HG03575 (cell line): ENCODE measurements at regions not wholly inside any gene's neighbourhood (a gene's known extent, or its start where the extent isn't known, plus 50 kb on each side); places are given as distances from the start of the nearest gene placed in this dataset.

ENCODE experiments used
- ATAC-seq: cut with Tn5 transposase; IDR thresholded peaks from one replicate; pipeline ENCODE4 v1.9.1; 2021; ENCODE audit not compliant: unreplicated experiment, insufficient number of reproducible peaks, low FRiP score; ENCODE audit errors: extremely low read depth

- ATAC-seq = no peak
Measured at GRCh38 chr9:86531273-86531970, 177.2 kb upstream of the TUT7 start.

GRCh38 chr9:86529496-86530275 lies 175.5 kb upstream of the TUT7 start:
- no peak for ATAC-seq

- ATAC-seq = no peak
Measured at GRCh38 chr9:86526021-86526420, 171.8 kb upstream of the TUT7 start.

GRCh38 chr9:86525182-86525581 lies 171.0 kb upstream of the TUT7 start:
- no peak for ATAC-seq

GRCh38 chr9:86521977-86522376 lies 167.8 kb upstream of the TUT7 start:
- no peak for ATAC-seq

- no peak for ATAC-seq
Measured at GRCh38 chr9:86521322-86521721, 167.1 kb upstream of the TUT7 start.

- ATAC-seq = no peak
Measured at GRCh38 chr9:86519066-86519615, 164.9 kb upstream of the TUT7 start.

- no peak for ATAC-seq
Measured at GRCh38 chr9:86517475-86517874, 163.3 kb upstream of the TUT7 start.

- no peak for ATAC-seq
Measured at GRCh38 chr9:86516564-86516963, 162.4 kb upstream of the TUT7 start.

GRCh38 chr9:86515221-86515620 lies 161.0 kb upstream of the TUT7 start:
- no peak for ATAC-seq

- no peak for ATAC-seq
Measured at GRCh38 chr9:86513429-86513828, 159.2 kb upstream of the TUT7 start.

GRCh38 chr9:86512929-86513328 lies 158.7 kb upstream of the TUT7 start:
- no peak for ATAC-seq

GRCh38 chr9:86511614-86512360 lies 157.6 kb upstream of the TUT7 start:
- no peak for ATAC-seq

GRCh38 chr9:86508208-86508903 lies 154.1 kb upstream of the TUT7 start:
- peak; percentile 77 for ATAC-seq

GRCh38 chr9:86507212-86507630 lies 153.0 kb upstream of the TUT7 start:
- ATAC-seq = no peak

GRCh38 chr9:86503942-86504341 lies 149.7 kb upstream of the TUT7 start:
- ATAC-seq = no peak

- ATAC-seq = no peak
Measured at GRCh38 chr9:86503314-86503713, 149.1 kb upstream of the TUT7 start.

GRCh38 chr9:86500667-86501435 lies 146.6 kb upstream of the TUT7 start:
- ATAC-seq = no peak
